ENCODE measurements at regions not wholly inside any gene's neighbourhood (a gene's known extent, or its start where the extent isn't known, plus 50 kb on each side); places are given as distances from the start of the nearest gene placed in this dataset.

GRCh38 chr14:71646518-71646917 lies 285.7 kb upstream of the RGS6 start:
- no CpG with 5 or more reads among the region's 1 CpG for WGBS (ENCODE audit: extremely low coverage, insufficient coverage, insufficient read length)
- no peak for DNase-seq

GRCh38 chr14:71647086-71647784 lies 285.0 kb upstream of the RGS6 start:
- H4K12ac ChIP-seq (ENCODE audit: low read depth, low read length), result no peak overlapping the region
- H3K27ac ChIP-seq (ENCODE audit: low read depth, low read length), result peak overlapping the region; percentile 5
- H2BK5ac ChIP-seq (ENCODE audit: low read depth, low read length, poor library complexity), result no peak overlapping the region
- H3K27me3 ChIP-seq (ENCODE audit: insufficient read depth, low read length), result no peaks in the 10 kb centered on the region
- no peaks in the 10 kb centered on the region for H3K79me2 ChIP-seq (ENCODE audit: control insufficient read depth, insufficient read depth, low read length, poor library complexity)
- H2BK120ac ChIP-seq (ENCODE audit: insufficient read depth, low read length, poor library complexity), result no peak overlapping the region
- H4K91ac ChIP-seq (ENCODE audit: low read depth, low read length), result no peak overlapping the region
- H3K9me3 ChIP-seq (ENCODE audit: insufficient read depth, low read depth, low read length), result no peaks in the 10 kb centered on the region
- H3K4me3 ChIP-seq (ENCODE audit: low read depth, low read length), result no peak overlapping the region
- H3K23ac ChIP-seq (ENCODE audit: low read length), result no peak overlapping the region
- peak; percentile 63 to 93 for DNase-seq
- no peak overlapping the region for H3K9ac ChIP-seq (ENCODE audit: low read length)
- H3K4me1 ChIP-seq (ENCODE audit: control insufficient read depth in 1 of 2, insufficient read depth in 2 of 2, low read length in 2 of 2), result no peaks in the 10 kb centered on the region
- no peak overlapping the region for H2AFZ ChIP-seq (ENCODE audit: insufficient read depth, low read length, poor library complexity)
- no peak overlapping the region for H4K8ac ChIP-seq (ENCODE audit: low read depth, low read length)
- peak overlapping the region; percentile 21 for H3K4me2 ChIP-seq (ENCODE audit: low read length)
- H2BK12ac ChIP-seq (ENCODE audit: low read length), result no peak overlapping the region
- H3K4ac ChIP-seq (ENCODE audit: low read depth, low read length), result no peak overlapping the region
- peaks cover 0 to 2% of the 10 kb centered on the region in 2 experiments for H3K36me3 ChIP-seq (ENCODE audit: control insufficient read depth in 1 of 2, insufficient read depth in 2 of 2, low read length in 2 of 2)
- H2AK5ac ChIP-seq (ENCODE audit: low read length), result no peak overlapping the region
- no peaks in the 10 kb centered on the region for H3K79me1 ChIP-seq (ENCODE audit: low read length)
- H3K18ac ChIP-seq (ENCODE audit: low read length), result no peak overlapping the region
- no peak overlapping the region for H3K14ac ChIP-seq (ENCODE audit: low read length)
- no CpG with 5 or more reads among the region's 4 CpGs for WGBS (ENCODE audit: extremely low coverage, insufficient coverage, insufficient read length)

More at GRCh38 chr14:71646518-71646917, 285.7 kb upstream of the RGS6 start:
- no peak overlapping the region for H3K4ac ChIP-seq (ENCODE audit: low read depth, low read length)
- no peaks in the 10 kb centered on the region for H3K4me1 ChIP-seq (ENCODE audit: control insufficient read depth in 1 of 2, insufficient read depth in 2 of 2, low read length in 2 of 2)
- no peak overlapping the region for H3K4me3 ChIP-seq (ENCODE audit: low read depth, low read length)
- no peak overlapping the region for H2AK5ac ChIP-seq (ENCODE audit: low read length)
- no peak overlapping the region for H3K23ac ChIP-seq (ENCODE audit: low read length)
- H4K91ac ChIP-seq (ENCODE audit: low read depth, low read length), result no peak overlapping the region
- H2AFZ ChIP-seq (ENCODE audit: insufficient read depth, low read length, poor library complexity), result no peak overlapping the region
- peaks cover 0 to 2% of the 10 kb centered on the region in 2 experiments for H3K36me3 ChIP-seq (ENCODE audit: control insufficient read depth in 1 of 2, insufficient read depth in 2 of 2, low read length in 2 of 2)
- no peak overlapping the region for H4K8ac ChIP-seq (ENCODE audit: low read depth, low read length)
- no peak overlapping the region for H2BK12ac ChIP-seq (ENCODE audit: low read length)
- no peak overlapping the region for H2BK5ac ChIP-seq (ENCODE audit: low read depth, low read length, poor library complexity)
- H2BK120ac ChIP-seq (ENCODE audit: insufficient read depth, low read length, poor library complexity), result no peak overlapping the region
- H4K12ac ChIP-seq (ENCODE audit: low read depth, low read length), result no peak overlapping the region
- no peak overlapping the region for H3K18ac ChIP-seq (ENCODE audit: low read length)
- no peaks in the 10 kb centered on the region for H3K79me2 ChIP-seq (ENCODE audit: control insufficient read depth, insufficient read depth, low read length, poor library complexity)
- no peak overlapping the region for H3K27ac ChIP-seq (ENCODE audit: low read depth, low read length)
- H3K9ac ChIP-seq (ENCODE audit: low read length), result no peak overlapping the region
- H3K27me3 ChIP-seq (ENCODE audit: insufficient read depth, low read length), result no peaks in the 10 kb centered on the region
- no peak overlapping the region for H3K14ac ChIP-seq (ENCODE audit: low read length)
- no peak overlapping the region for H3K4me2 ChIP-seq (ENCODE audit: low read length)
- H3K79me1 ChIP-seq (ENCODE audit: low read length), result no peaks in the 10 kb centered on the region
- no peaks in the 10 kb centered on the region for H3K9me3 ChIP-seq (ENCODE audit: insufficient read depth, low read depth, low read length)

DNA sequence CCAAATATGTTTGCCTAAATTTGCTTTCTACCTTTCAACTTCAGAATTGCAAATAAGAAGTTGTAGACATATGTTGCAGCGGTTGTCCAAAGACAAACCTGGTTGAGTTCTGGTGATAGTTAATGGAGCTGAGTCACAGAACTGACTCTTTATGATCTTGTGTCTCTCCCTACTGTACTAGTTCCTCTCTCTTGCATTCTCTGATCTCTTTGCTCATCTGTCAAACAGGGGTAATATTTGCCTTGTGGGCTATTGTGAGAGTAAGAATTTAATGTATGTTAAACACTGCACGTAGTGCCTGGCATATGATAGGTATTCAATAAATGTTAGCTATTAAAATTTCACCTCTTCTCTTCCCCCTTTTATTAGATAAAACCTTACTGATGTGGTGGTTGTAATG lies 283.5 kb upstream of the RGS6 start:
- no peak overlapping the region for H3K4ac ChIP-seq (ENCODE audit: low read depth, low read length)
- H3K4me3 ChIP-seq (ENCODE audit: low read depth, low read length), result no peak overlapping the region
- no peak overlapping the region for H4K12ac ChIP-seq (ENCODE audit: low read depth, low read length)
- H3K79me1 ChIP-seq (ENCODE audit: low read length), result no peaks in the 10 kb centered on the region
- WGBS (ENCODE audit: extremely low coverage, insufficient coverage, insufficient read length), result no CpG with 5 or more reads among the region's 2 CpGs
- H3K79me2 ChIP-seq (ENCODE audit: control insufficient read depth, insufficient read depth, low read length, poor library complexity), result no peaks in the 10 kb centered on the region
- no peak overlapping the region for H3K4me2 ChIP-seq (ENCODE audit: low read length)
- no peak overlapping the region for H2BK12ac ChIP-seq (ENCODE audit: low read length)
- peak in 1 of 2 donors; percentile 23 for DNase-seq
- no peaks in the 10 kb centered on the region for H3K27me3 ChIP-seq (ENCODE audit: insufficient read depth, low read length)
- H3K4me1 ChIP-seq (ENCODE audit: control insufficient read depth in 1 of 2, insufficient read depth in 2 of 2, low read length in 2 of 2), result no peaks in the 10 kb centered on the region
- H4K8ac ChIP-seq (ENCODE audit: low read depth, low read length), result no peak overlapping the region
- no peak overlapping the region for H2BK5ac ChIP-seq (ENCODE audit: low read depth, low read length, poor library complexity)
- no peaks in the 10 kb centered on the region for H3K9me3 ChIP-seq (ENCODE audit: insufficient read depth, low read depth, low read length)
- H3K23ac ChIP-seq (ENCODE audit: low read length), result no peak overlapping the region
- no peak overlapping the region for H2BK120ac ChIP-seq (ENCODE audit: insufficient read depth, low read length, poor library complexity)
- no peak overlapping the region for H3K27ac ChIP-seq (ENCODE audit: low read depth, low read length)
- no peak overlapping the region for H3K14ac ChIP-seq (ENCODE audit: low read length)
- H2AFZ ChIP-seq (ENCODE audit: insufficient read depth, low read length, poor library complexity), result no peak overlapping the region
- H3K18ac ChIP-seq (ENCODE audit: low read length), result no peak overlapping the region
- no peak overlapping the region for H4K91ac ChIP-seq (ENCODE audit: low read depth, low read length)
- peaks cover 0 to 2% of the 10 kb centered on the region in 2 experiments for H3K36me3 ChIP-seq (ENCODE audit: control insufficient read depth in 1 of 2, insufficient read depth in 2 of 2, low read length in 2 of 2)
- H2AK5ac ChIP-seq (ENCODE audit: low read length), result no peak overlapping the region
- no peak overlapping the region for H3K9ac ChIP-seq (ENCODE audit: low read length)

DNA sequence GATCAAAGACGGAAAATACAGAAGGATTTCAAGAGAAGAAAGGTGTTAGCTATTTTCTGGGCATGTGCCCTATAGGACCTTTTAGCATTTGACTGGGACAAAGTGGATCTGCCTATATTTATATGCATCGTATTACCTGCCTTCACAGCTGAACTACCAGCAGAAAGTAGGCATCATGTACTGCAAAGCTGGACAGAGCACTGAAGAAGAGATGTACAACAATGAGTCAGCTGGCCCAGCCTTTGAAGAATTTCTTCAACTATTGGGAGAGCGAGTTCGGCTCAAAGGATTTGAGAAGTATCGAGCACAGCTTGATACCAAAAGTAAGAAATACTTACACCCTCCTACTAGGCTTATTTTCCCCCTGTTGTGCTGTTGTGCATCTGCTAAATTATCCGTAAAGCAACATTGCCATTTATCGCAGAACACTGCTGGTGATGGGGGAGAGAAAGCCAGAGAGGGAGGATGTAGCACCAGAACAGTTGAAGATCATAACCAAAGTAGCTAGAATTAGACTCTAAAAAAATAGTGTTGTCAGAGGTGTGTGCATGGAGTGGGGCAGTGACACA lies 282.0 kb upstream of the RGS6 start:
- H2BK120ac ChIP-seq (ENCODE audit: insufficient read depth, low read length, poor library complexity), result no peak overlapping the region
- no peaks in the 10 kb centered on the region for H3K27me3 ChIP-seq (ENCODE audit: insufficient read depth, low read length)
- no peak overlapping the region for H3K4me2 ChIP-seq (ENCODE audit: low read length)
- H3K14ac ChIP-seq (ENCODE audit: low read length), result no peak overlapping the region
- H3K79me2 ChIP-seq (ENCODE audit: control insufficient read depth, insufficient read depth, low read length, poor library complexity), result no peaks in the 10 kb centered on the region
- H2AK5ac ChIP-seq (ENCODE audit: low read length), result no peak overlapping the region
- no peak overlapping the region for H3K23ac ChIP-seq (ENCODE audit: low read length)
- no peak overlapping the region for H4K91ac ChIP-seq (ENCODE audit: low read depth, low read length)
- WGBS (ENCODE audit: extremely low coverage, insufficient coverage, insufficient read length), result no CpG with 5 or more reads among the region's 7 CpGs
- no peak overlapping the region for H3K18ac ChIP-seq (ENCODE audit: low read length)
- no peak overlapping the region for H2BK5ac ChIP-seq (ENCODE audit: low read depth, low read length, poor library complexity)
- H3K4me3 ChIP-seq (ENCODE audit: low read depth, low read length), result no peak overlapping the region
- H3K27ac ChIP-seq (ENCODE audit: low read depth, low read length), result no peak overlapping the region
- H3K4ac ChIP-seq (ENCODE audit: low read depth, low read length), result no peak overlapping the region
- no peaks in the 10 kb centered on the region for H3K4me1 ChIP-seq (ENCODE audit: control insufficient read depth in 1 of 2, insufficient read depth in 2 of 2, low read length in 2 of 2)
- no peak overlapping the region for H2BK12ac ChIP-seq (ENCODE audit: low read length)
- H4K12ac ChIP-seq (ENCODE audit: low read depth, low read length), result no peak overlapping the region
- H3K9me3 ChIP-seq (ENCODE audit: insufficient read depth, low read depth, low read length), result no peaks in the 10 kb centered on the region
- H3K36me3 ChIP-seq (ENCODE audit: control insufficient read depth in 1 of 2, insufficient read depth in 2 of 2, low read length in 2 of 2), result peaks cover 0 to 2% of the 10 kb centered on the region in 2 experiments
- H4K8ac ChIP-seq (ENCODE audit: low read depth, low read length), result no peak overlapping the region
- no peaks in the 10 kb centered on the region for H3K79me1 ChIP-seq (ENCODE audit: low read length)
- no peak for DNase-seq
- H3K9ac ChIP-seq (ENCODE audit: low read length), result no peak overlapping the region
- no peak overlapping the region for H2AFZ ChIP-seq (ENCODE audit: insufficient read depth, low read length, poor library complexity)
